ENCODE measurements at regions not wholly inside any gene's neighbourhood (a gene's known extent, or its start where the extent isn't known, plus 50 kb on each side); places are given as distances from the start of the nearest gene placed in this dataset.
A peak's percentile ranks its signal among the peaks of the same experiment; 100 is the strongest.

- Histone ChIP-seq H2AK5ac (ENCODE audit: low read depth, low read length) (no peak overlapping the region), H3K4me2 (ENCODE audit: low read depth, low read length) (no peak overlapping the region), H3K4me3 (ENCODE audit: insufficient read depth, low read depth, low read length) (no peak overlapping the region), H3K56ac (ENCODE audit: extremely low read depth, insufficient read depth, low read length) (no peak overlapping the region), H3K9me1 (ENCODE audit: insufficient read depth, low read length) (no peaks in the 10 kb centered on the region), H3K27me3 (ENCODE audit: control insufficient read depth, insufficient read depth, low read length) (no peaks in the 10 kb centered on the region), H3K27ac (ENCODE audit: insufficient read depth, low read length) (no peak overlapping the region), H3K9ac (ENCODE audit: low read depth, low read length) (no peak overlapping the region), H2BK20ac (ENCODE audit: low read depth, low read length) (no peak overlapping the region), H3K4ac (ENCODE audit: low read depth, low read length) (no peak overlapping the region), H2AK9ac (replicated peaks; ENCODE audit: low read depth, low read length, poor library complexity) (no peak overlapping the region), H3K79me1 (ENCODE audit: low read depth in 1 of 2, low read length in 2 of 2) (no peaks in the 10 kb centered on the region), H2AFZ (replicated peaks; ENCODE audit: low read length, poor library complexity) (no peak overlapping the region), H3K4me1 (ENCODE audit: control insufficient read depth, insufficient read depth, low read length) (no peaks in the 10 kb centered on the region), H2BK120ac (ENCODE audit: low read depth, low read length) (no peak overlapping the region), H4K91ac (ENCODE audit: insufficient read depth, low read depth, low read length) (no peak overlapping the region), H3K36me3 (ENCODE audit: control insufficient read depth, insufficient read depth, low read length) (no peaks in the 10 kb centered on the region), H2BK15ac (ENCODE audit: low read depth, low read length) (no peak overlapping the region), H4K20me1 (ENCODE audit: insufficient read depth, low read length) (no peaks in the 10 kb centered on the region), H3K14ac (replicated peaks; ENCODE audit: low read depth, low read length) (no peak overlapping the region), H2BK5ac (ENCODE audit: low read depth, low read length, poor library complexity, severe bottlenecking) (no peak overlapping the region), H4K5ac (ENCODE audit: low read depth, low read length) (no peak overlapping the region), H3K18ac (ENCODE audit: low read depth, low read length) (no peak overlapping the region), H4K8ac (ENCODE audit: low read depth in 2 of 2, low read length in 2 of 2) (no peak overlapping the region), H3K23ac (ENCODE audit: low read depth, low read length) (no peak overlapping the region), H3K9me3 (ENCODE audit: control insufficient read depth, insufficient read depth, low read length) (no peaks in the 10 kb centered on the region)
- TF ChIP-seq USF2 (IDR thresholded peaks at IDR 0.05; ENCODE audit: low read depth, low read length) (no peak), RFX5 (IDR thresholded peaks at IDR 0.05; ENCODE audit: low read depth, low read length) (no peak), NFE2L2 (IDR thresholded peaks at IDR 0.05; ENCODE audit: low read depth, low read length) (no peak), CEBPB (IDR thresholded peaks at IDR 0.05; ENCODE audit: low read depth, low read length) (no peak), CHD1 (IDR thresholded peaks at IDR 0.05; ENCODE audit: low read depth, low read length) (no peak), SMC3 (IDR thresholded peaks at IDR 0.05; ENCODE audit: low read depth, low read length) (no peak), CTCF (conservative IDR thresholded peaks at IDR 0.05; ENCODE audit: low read depth, low read length) (no peak), ELK1 (IDR thresholded peaks at IDR 0.05; ENCODE audit: borderline replicate concordance, low read depth, low read length) (no peak), RAD21 (IDR thresholded peaks at IDR 0.05; ENCODE audit: low read length) (no peak), MXI1 (IDR thresholded peaks at IDR 0.05; ENCODE audit: borderline replicate concordance, low read depth, low read length) (no peak), MAZ (IDR thresholded peaks at IDR 0.05; ENCODE audit: borderline replicate concordance, low read depth, low read length) (no peak), RCOR1 (IDR thresholded peaks at IDR 0.05; ENCODE audit: insufficient replicate concordance, low read length) (no peak), MAFK (IDR thresholded peaks at IDR 0.05; ENCODE audit: low read depth, low read length) (no peak), POLR2A (IDR thresholded peaks at IDR 0.05; ENCODE audit: low read depth, low read length) (no peak)
- no TSS peak for BruUV-seq (replicated peaks)
- in situ Hi-C loops (cut with MboI; ENCODE audit: low sequenced_read_pairs), result no loop called here
- intact Hi-C loops (cut with micrococcal nuclease), result no loop called here
- ATAC-seq (ENCODE audit: low read depth) (peak; percentile 21), DNase-seq (peak; percentile 28)
- CTCF ChIA-PET, result no interaction called here
- dilution Hi-C loops (cut with HindIII; ENCODE audit: low sequenced_read_pairs, unreplicated experiment), result no loop called here
- POLR2A ChIA-PET (ENCODE audit: unreplicated experiment), result no interaction called here
Measured at GRCh38 chr13:64488731-64489130, 2741.4 kb downstream of the PCDH9 start.
